Keratinocyte (primary cell): ENCODE measurements at regions not wholly inside any gene's neighbourhood (a gene's known extent, or its start where the extent isn't known, plus 50 kb on each side); places are given as distances from the start of the nearest gene placed in this dataset.
"Not testable (repeated sequence)": the region's sequence is repeated elsewhere in the genome, so short reads cannot be mapped to it uniquely, and the experiment has no call there.

Source experiments
- DNase-seq: peaks from one replicate; pipeline ENCODE4 v3.0.0-alpha.2; 2011; ENCODE audit warnings: low read depth, missing footprints, low spot score
- FAIRE-seq: peaks from 2 replicates; lab custom pipeline; 2011; peaks lifted over from hg19 to GRCh38; lab: Jason Lieb, UNC
- H2AFZ ChIP-seq: 2 replicates; pipeline ENCODE4 v1.6.0; 2012; ENCODE audit warnings: low read length, control low read depth, inconsistent platforms; ENCODE audit not compliant: control insufficient read depth
- H3K27ac ChIP-seq: 2 replicates; pipeline ENCODE4 v1.5.1; 2011; ENCODE audit warnings: low read length; ENCODE audit not compliant: control insufficient read depth, insufficient read depth
- H3K27me3 ChIP-seq: 3 replicates; pipeline ENCODE4 v1.6.0; 2011; ENCODE audit warnings: low read length; ENCODE audit not compliant: control insufficient read depth, insufficient read depth; ENCODE audit errors: extremely low read depth
- H3K36me3 ChIP-seq, 2 experiments: 2 replicates in 1 of 2; 3 replicates in 1 of 2; pipeline ENCODE4 v1.5.1; 2011; ENCODE audit warnings: low read length in 2 of 2, mild to moderate bottlenecking in 1 of 2; ENCODE audit not compliant: control insufficient read depth in 2 of 2, insufficient read depth in 2 of 2; ENCODE audit errors: extremely low read depth in 1 of 2
- H3K4me1 ChIP-seq: 3 replicates; pipeline ENCODE4 v1.5.1; 2011; ENCODE audit warnings: low read length; ENCODE audit not compliant: control insufficient read depth, insufficient read depth; ENCODE audit errors: extremely low read depth
- H3K4me2 ChIP-seq: 3 replicates; pipeline ENCODE4 v1.6.0; 2011; ENCODE audit warnings: low read depth, low read length; ENCODE audit not compliant: control insufficient read depth, insufficient read depth; ENCODE audit errors: extremely low read depth
- H3K4me3 ChIP-seq, 3 experiments: fragments of 200-600 bp in 1 of 3; sonication (generic) in 1 of 3; 2 replicates in 2 of 3; 3 replicates in 1 of 3; pipeline ENCODE4 v1.5.1; 2011 to 2016; ENCODE audit warnings: low read length in 3 of 3, mild to moderate bottlenecking in 3 of 3, control low read depth in 2 of 3, inconsistent platforms in 1 of 3, low read depth in 1 of 3, mixed read lengths in 1 of 3, mixed run types in 1 of 3, moderate library complexity in 1 of 3; ENCODE audit not compliant: control insufficient read depth in 2 of 3, insufficient read depth in 2 of 3; ENCODE audit errors: extremely low read depth in 1 of 3
- H3K79me2 ChIP-seq: 2 replicates; pipeline ENCODE4 v1.6.0; 2012; ENCODE audit warnings: low read length; ENCODE audit not compliant: control insufficient read depth, insufficient read depth
- H3K9ac ChIP-seq: 3 replicates; pipeline ENCODE4 v1.6.0; 2011; ENCODE audit warnings: low read length; ENCODE audit not compliant: control insufficient read depth, insufficient read depth; ENCODE audit errors: extremely low read depth
- H3K9me1 ChIP-seq: 3 replicates; pipeline ENCODE4 v1.6.0; 2011; ENCODE audit warnings: low read length; ENCODE audit not compliant: control insufficient read depth, insufficient read depth; ENCODE audit errors: extremely low read depth
- H3K9me3 ChIP-seq: 2 replicates; pipeline ENCODE4 v1.5.1; 2012; ENCODE audit warnings: low read depth, low read length; ENCODE audit not compliant: control insufficient read depth
- H4K20me1 ChIP-seq: 3 replicates; pipeline ENCODE4 v1.6.0; 2011; ENCODE audit warnings: low read length; ENCODE audit not compliant: control insufficient read depth, insufficient read depth; ENCODE audit errors: extremely low read depth
- EZH2 ChIP-seq: IDR thresholded peaks from one replicate; pipeline ENCODE4 v1.6.1; 2012; ENCODE audit warnings: inconsistent platforms, mild to moderate bottlenecking, low read length, moderate library complexity
- dilution Hi-C: fragments of 300-500 bp; cut with MboI; formaldehyde crosslinking; loops from one replicate; pipeline ENCODE4 v1.7.0; 2020; ENCODE audit warnings: low sequenced_read_pairs; ENCODE audit not compliant: extremely low pct_ligation_motif_present
- TF ChIP-seq, protein P1 (sequence below), 3 experiments: IDR thresholded peaks in 1 of 3; conservative IDR thresholded peaks in 1 of 3; optimal IDR thresholded peaks in 1 of 3; 2 replicates in 2 of 3; 3 replicates in 1 of 3; pipeline versions ENCODE3 to v1.5.1; 2011; ENCODE audit warnings: low read length in 3 of 3, mild to moderate bottlenecking in 3 of 3, moderate library complexity in 2 of 3, control low read depth in 1 of 3, inconsistent platforms in 1 of 3; ENCODE audit not compliant: insufficient read depth in 2 of 3; ENCODE audit errors: extremely low read depth in 1 of 3

DNA sequence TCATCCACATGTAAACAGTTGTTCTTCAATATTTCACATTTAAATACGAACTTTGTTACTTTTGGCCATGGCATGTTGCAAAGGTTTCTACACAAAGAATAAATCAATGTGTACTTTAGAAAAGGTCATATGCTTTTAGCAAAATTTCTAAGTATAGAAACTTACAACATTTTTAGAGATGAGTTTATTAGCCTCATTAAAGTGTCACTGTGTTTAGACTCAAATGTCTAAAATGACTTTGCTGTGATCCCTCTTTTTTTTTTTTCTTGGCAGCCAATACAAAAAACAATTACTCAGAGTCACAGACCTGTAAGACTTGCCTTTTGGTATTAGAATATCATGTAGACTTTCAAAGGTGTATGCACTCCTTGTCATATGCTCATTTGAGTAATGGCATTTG lies 349.3 kb upstream of the KIAA1217 start:
- no peak for FAIRE-seq

DNA sequence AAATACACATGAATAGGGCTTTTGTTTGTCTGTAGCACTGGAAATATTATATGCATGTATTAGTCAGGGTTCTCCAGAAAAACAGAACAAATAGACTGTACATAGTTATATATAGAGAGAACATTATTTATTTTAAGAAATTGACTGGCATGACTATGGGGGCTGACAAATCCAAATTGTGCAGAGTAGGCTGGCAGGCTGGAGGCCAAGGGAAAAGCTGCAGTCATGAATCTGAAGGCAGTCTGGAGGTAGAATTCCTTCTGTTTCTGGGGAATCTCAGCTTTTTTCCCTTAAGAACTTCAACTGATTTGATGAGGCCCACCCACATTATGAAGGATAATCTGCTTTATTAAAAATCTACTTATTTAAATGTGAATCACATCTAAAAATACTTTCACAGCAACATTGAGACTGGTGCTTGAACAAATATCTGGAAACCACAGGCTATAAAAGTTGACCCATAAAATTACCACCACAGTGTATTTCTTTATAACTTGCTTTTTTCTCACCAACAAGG lies 344.2 kb upstream of the KIAA1217 start:
- no peaks in the 10 kb centered on the region for H4K20me1 ChIP-seq
- no peaks in the 10 kb centered on the region for H3K36me3 ChIP-seq
- no peak overlapping the region for H3K27ac ChIP-seq
- no peak overlapping the region for H3K4me2 ChIP-seq
- H2AFZ ChIP-seq = no peak overlapping the region
- H3K27me3 ChIP-seq = no peaks in the 10 kb centered on the region
- DNase-seq (no peak), FAIRE-seq (no peak)
- no peaks in the 10 kb centered on the region for H3K9me3 ChIP-seq
- dilution Hi-C loops = no loop called here
- no peaks in the 10 kb centered on the region for H3K9me1 ChIP-seq
- H3K4me3 ChIP-seq = no peak overlapping the region
- no peaks in the 10 kb centered on the region for H3K4me1 ChIP-seq
- TF ChIP-seq, protein P1, sequence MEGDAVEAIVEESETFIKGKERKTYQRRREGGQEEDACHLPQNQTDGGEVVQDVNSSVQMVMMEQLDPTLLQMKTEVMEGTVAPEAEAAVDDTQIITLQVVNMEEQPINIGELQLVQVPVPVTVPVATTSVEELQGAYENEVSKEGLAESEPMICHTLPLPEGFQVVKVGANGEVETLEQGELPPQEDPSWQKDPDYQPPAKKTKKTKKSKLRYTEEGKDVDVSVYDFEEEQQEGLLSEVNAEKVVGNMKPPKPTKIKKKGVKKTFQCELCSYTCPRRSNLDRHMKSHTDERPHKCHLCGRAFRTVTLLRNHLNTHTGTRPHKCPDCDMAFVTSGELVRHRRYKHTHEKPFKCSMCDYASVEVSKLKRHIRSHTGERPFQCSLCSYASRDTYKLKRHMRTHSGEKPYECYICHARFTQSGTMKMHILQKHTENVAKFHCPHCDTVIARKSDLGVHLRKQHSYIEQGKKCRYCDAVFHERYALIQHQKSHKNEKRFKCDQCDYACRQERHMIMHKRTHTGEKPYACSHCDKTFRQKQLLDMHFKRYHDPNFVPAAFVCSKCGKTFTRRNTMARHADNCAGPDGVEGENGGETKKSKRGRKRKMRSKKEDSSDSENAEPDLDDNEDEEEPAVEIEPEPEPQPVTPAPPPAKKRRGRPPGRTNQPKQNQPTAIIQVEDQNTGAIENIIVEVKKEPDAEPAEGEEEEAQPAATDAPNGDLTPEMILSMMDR (optimal IDR thresholded peaks at IDR 0.05 in 1 of 3, IDR thresholded peaks at IDR 0.05 in 1 of 3, conservative IDR thresholded peaks at IDR 0.05 in 1 of 3; ENCODE audit: extremely low read depth in 1 of 3, insufficient read depth in 2 of 3, low read length in 3 of 3) = no peak
- no peak for TF ChIP-seq EZH2
- no peaks in the 10 kb centered on the region for H3K79me2 ChIP-seq
- H3K9ac ChIP-seq = no peak overlapping the region

More for the DNA sequence above, 349.3 kb upstream of the KIAA1217 start:
- Histone ChIP-seq H4K20me1 (no peaks in the 10 kb centered on the region), H3K9me3 (no peaks in the 10 kb centered on the region), H3K27me3 (no peaks in the 10 kb centered on the region), H3K4me3 (no peak overlapping the region), H3K9ac (no peak overlapping the region), H3K4me2 (no peak overlapping the region), H3K4me1 (no peaks in the 10 kb centered on the region), H3K9me1 (no peaks in the 10 kb centered on the region), H3K79me2 (no peaks in the 10 kb centered on the region), H2AFZ (no peak overlapping the region), H3K27ac (no peak overlapping the region), H3K36me3 (no peaks in the 10 kb centered on the region)
- DNase-seq = no peak
- TF ChIP-seq, protein P1 (optimal IDR thresholded peaks at IDR 0.05 in 1 of 3, IDR thresholded peaks at IDR 0.05 in 1 of 3, conservative IDR thresholded peaks at IDR 0.05 in 1 of 3; ENCODE audit: extremely low read depth in 1 of 3, insufficient read depth in 2 of 3, low read length in 3 of 3) = no peak
- no peak for TF ChIP-seq EZH2
- dilution Hi-C loops = no loop called here

DNA sequence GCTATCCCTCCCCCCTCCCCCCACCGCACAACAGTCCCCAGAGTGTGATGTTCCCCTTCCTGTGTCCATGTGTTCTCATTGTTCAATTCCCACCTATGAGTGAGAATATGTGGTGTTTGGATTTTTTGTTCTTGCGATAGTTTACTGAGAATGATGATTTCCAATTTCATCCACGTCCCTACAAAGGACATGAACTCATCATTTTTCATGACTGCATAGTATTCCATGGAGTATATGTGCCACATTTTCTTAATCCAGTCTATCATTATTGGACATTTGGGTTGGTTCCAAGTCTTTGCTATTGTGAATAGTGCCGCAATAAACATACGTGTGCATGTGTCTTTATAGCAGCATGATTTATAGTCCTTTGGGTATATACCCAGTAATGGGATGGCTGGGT lies 342.0 kb upstream of the KIAA1217 start:
- H3K4me2 ChIP-seq, DNase-seq, H3K4me3 ChIP-seq, H3K79me2 ChIP-seq, H3K9me1 ChIP-seq, H3K27ac ChIP-seq, H3K9me3 ChIP-seq, H3K36me3 ChIP-seq, H3K9ac ChIP-seq, H3K4me1 ChIP-seq, H2AFZ ChIP-seq, H4K20me1 ChIP-seq, H3K27me3 ChIP-seq, FAIRE-seq, dilution Hi-C loops: not testable (repeated sequence)
